SHP77 treated with DMSO at 0.1 percent for 48 hours (cell line): ENCODE measurements at regions not wholly inside any gene's neighbourhood (a gene's known extent, or its start where the extent isn't known, plus 50 kb on each side); places are given as distances from the start of the nearest gene placed in this dataset.

Source experiments
- DNase-seq: peaks from one replicate; lab custom pipeline; 2025; lab: John Stamatoyannopoulos, UW

DNA sequence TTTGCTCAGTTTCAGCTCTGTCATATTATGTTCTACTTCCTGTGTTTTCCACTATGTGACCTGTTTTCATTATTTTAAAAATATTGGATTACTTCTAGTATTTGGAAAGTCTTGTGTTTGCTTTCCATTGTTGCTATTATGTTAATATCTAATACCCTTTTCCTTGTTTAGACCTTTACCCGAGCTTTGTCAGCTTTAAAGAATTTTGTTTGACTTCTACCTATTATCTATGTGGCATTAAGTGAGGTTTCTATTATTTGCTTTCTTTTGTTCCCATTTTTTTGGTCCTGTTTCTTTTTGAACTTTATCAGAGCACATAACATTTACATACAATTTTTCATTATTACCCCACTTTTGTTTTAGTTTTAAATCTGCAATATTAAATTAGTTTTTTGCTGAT lies 202.7 kb downstream of the MANEA start:
- no peak for DNase-seq

DNA sequence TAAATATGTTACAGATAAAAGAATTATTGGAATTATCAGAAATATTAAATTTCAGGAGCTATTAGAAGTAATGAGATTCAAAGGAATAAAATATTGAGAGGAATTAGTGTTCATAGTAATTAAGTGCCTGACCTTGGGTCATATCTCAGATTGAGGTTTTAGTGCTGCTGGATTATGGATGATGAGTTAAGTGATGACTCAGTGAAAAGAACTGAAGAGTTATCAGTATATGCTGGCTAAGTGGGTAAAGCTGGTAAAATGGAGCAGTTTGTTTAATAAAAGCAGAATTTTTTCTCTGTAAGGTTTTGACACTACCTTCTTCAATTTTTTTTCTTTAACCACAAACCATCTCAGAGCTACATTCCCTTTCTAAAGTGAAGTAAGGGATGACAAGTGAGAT lies 206.7 kb downstream of the MANEA start:
- no peak for DNase-seq

DNA sequence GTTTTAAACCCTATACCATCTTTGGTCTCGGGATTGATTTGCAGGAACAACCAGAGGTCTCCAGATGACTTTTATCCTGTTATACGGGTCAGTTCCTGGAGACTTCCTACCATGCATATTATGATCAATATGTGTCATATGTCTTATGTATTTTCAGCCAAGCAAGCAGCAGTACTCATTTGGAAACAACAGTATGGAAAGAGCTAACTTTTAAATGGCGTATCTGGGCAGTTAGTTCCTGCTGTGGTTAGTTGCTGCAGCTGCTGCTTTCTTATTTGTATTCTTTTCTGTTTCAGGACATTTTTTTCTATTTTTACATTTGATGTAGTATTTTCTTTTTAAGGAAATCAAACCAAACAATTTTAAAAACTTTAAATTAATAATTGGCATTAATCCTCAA lies 207.5 kb downstream of the MANEA start:
- DNase-seq: no peak

DNA sequence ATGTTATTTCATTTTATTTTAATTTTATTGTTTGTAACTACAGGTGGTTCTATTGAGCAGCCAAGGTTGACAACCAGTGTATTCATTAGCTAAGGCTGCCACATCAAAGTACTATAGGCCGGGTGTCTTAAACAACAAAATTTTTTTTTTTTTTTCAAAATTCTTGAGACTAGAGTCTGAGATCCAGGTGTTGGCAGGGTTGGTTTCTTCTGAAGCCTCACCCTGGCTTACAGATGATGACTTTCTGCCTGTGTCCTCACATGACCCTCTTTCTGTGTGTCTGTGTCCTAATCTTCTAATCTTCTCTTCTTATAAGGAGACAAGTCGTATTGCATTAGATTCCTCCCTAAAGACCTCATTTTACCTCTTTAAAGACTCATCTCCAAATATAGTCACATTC lies 208.4 kb downstream of the MANEA start:
- no peak for DNase-seq

DNA sequence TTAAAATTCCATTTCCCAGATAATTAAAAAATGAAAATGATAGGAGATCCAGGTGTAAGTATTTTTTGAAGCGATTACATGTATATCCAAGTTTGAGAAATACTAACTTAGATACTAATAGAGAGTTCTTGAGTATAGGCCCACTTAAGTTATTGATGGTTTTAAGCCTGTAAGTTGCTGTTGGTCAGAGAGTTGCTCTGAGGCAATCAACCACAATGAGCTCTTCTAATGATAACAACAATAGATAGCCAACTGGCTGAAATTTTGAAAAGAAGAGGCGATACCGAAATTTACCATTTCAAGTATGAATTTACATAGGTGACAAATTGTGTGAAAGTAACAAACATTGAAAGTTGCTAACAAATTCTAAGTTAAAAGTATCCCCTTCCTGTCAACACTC lies 209.5 kb downstream of the MANEA start:
- DNase-seq: no peak

DNA sequence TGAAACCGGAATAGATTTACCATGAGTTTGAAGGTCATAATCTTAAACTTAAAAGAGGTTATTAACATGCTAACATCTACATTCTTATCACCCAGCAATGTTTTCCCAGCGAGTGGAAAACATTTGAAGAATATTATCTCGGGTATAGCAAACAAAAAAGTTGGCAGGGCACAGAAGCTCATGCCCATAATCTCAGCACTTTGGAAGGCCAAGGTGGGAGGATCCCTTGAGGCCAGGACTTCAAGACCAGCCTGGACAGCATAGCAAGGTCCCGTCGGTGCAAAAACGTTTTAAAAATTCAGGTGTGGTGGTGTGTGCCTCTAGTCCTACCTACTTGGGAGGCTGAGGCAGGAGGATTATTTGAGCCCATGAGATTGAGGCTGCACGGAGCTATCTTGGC lies 213.5 kb downstream of the MANEA start:
- DNase-seq: no peak

DNA sequence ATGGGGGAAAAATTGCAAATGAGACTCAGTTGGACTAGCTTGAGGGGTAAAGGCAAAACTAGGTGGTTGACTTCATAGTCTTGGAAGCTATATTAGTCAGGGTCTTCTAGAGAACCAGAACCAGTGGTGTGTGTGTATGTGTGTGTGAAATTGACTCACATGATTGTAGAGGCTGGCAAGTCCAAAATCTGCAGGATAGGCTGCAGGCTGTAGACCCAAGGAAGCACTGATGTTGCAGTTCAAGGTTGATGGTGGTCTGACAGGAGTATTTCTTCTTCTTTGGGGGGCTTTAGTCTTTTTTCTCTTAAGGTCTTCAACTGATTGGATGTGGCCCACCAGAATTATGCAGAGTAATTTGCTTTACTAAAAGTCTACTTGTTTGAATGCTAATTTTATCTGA lies 217.4 kb downstream of the MANEA start:
- no peak for DNase-seq

DNA sequence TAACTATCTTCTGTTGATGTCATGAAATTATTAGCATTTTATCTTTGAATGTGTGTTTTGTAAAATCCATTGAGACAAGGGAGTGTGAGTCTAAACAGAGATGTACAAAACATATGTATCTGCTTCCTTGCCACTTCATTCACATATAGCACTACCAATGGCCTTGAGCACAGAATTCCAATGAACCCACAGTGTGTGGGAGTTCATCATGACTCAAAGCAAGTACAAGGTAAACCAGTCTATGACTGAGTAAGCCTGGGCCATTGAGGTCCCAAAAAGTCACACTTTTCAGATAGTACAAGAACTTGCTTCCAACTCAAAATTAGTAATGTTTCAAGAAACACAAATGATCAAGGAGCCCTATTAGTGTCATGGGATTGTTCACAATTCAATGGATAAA lies 218.6 kb downstream of the MANEA start:
- DNase-seq: no peak

DNA sequence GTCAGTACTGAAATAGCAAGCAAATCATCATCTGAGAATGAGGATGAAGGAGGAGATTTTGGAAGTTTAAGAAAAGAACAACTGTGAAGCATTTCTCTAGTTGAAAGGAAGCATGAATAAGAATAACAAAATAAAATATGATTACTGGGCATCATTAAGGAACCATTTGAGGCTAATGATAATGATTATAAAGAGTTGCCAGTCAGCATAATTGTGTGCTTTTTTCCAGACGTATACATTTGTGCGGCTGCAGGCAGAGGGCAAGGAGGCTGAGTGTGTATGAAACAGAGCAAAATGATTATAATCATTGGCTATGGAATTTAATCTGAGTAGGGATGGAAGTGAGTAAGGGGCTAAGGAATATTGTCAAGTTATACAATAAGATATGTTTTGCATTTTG lies 218.7 kb upstream of the FUT9 start:
- no peak for DNase-seq

DNA sequence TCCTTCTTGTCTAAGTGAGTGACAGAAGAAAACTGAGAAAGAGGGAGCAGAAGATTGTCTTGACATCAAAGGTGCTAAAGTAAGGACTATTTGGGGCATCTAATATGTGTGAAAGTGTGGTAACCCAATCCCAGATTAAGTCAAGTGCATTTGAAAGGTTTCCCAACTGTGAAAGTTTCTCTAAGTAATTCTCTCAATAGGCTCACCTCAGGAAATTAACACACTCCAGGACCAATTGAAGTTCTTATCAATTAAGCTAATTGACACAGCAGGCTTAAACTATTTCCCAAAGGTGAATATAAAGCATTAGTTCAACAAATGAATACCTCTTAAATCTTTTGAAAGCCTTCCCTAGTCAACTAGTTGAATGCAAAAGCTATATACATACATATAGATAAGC lies 212.8 kb upstream of the FUT9 start:
- no peak for DNase-seq

DNA sequence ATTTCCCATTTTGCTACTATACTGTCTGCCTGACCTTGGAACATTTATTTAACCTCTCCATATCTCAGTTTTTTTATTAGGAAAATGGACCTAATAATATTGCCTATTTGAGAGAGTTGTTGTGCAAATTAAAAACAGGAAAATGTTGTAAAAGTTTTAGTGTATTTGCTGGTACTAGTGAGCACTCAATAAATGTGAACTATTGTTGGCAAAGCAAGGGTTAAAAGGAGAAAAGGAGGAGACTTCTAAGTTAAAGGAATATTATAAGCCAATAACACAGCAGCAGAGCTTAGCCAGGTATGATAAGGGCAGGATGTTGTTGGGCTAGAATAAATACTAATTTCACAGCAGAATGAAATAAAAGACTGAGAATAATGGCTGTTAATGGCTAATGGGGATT lies 211.9 kb upstream of the FUT9 start:
- no peak for DNase-seq

DNA sequence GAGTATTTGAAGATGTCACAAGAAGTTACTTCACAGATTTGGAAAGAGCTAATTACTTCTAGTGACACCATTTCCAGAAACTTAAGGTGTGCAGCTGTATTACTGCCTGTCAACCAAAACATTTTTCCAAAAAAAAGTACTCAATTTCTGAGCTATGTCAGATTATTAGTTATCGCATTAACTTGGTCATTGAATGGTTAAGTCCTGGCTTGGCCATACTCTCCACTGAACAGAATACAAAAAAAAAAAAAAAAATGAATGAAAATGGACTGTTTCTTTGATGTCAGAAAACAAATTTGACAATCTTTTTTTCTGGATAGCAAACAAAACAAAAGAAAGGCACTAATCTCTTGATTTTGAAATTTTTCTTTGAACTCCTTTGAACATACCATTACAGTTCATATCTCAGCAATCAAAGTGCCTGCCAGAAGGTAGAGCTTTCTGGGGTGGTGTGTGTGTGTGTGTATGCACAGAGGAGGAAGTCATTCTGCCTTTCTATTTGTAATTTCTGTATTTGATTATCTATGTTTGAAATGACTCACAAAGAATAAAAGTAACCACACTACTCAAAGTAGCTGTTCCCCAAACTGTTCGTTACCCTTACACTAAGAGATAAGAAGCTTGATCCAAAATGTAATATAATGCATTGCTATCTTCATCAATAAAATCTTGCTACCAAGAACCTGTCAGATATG lies 210.8 kb upstream of the FUT9 start:
- DNase-seq: no peak

DNA sequence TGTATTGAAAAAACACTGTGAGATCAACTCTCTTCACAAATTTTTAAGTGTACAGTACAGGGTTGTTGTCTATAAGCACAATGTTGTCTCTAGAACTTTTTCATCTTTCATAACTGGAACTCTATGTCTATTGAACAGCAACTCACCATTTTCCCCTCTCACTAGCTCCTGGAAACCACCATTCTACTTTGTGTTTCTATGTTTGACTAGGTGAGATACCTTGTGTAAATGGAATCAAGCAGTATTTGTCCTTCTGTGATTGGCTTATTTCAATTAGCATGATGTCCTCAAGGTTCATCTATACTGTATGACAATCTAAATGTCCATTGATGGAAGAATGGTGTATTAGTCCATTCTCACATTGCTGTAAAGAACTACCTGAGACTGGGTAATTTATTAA lies 210.1 kb upstream of the FUT9 start:
- no peak for DNase-seq

DNA sequence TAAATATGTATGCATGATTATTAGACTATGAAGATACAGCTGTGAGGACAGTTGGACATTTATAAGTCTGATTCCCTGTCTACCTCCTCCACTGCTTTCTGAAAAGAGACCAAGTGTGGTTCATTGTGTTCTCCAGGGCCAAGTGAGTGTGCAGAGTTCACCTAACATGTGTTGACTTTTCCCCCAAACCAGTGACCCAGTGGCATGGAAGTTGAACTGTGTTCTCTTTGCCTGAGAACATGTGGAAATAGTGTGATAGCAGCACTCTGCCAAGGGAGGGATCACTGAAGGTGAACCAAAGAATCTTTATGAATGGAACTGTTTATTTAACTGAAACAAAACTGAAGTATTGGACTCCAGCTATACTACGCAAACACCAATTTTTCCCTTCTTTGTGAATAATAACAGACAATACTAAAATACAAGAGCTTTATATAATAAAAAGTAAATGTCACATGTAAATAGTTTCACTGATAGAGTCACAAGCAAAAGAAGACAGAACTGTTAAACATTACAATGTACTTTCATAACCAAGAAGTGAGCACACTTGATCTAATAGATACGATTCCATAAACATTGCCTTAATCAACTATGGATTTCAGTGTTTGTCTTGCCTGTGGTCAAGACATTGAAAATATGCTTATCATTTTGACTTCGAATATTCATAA lies 200.3 kb upstream of the FUT9 start:
- DNase-seq: no peak

DNA sequence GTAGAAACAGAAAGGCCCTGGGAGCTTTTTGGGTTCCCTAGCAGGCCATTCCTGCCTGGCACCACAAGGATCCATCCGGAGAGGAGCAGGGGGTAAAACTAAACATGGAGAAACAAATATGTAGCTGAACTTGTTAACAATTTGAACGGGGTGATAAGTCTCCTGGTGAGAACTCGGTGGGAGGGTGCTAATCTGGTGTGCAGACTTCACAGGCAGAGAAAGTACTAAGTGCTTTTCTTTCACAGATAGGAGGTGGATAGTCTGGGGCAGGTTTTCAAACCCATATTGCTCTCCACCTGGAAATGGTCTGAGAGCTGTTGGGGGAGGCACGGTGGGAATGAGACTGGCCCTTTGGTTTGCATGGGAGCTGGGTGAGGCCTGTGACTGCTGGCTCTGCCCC lies 196.3 kb upstream of the FUT9 start:
- DNase-seq: no peak

DNA sequence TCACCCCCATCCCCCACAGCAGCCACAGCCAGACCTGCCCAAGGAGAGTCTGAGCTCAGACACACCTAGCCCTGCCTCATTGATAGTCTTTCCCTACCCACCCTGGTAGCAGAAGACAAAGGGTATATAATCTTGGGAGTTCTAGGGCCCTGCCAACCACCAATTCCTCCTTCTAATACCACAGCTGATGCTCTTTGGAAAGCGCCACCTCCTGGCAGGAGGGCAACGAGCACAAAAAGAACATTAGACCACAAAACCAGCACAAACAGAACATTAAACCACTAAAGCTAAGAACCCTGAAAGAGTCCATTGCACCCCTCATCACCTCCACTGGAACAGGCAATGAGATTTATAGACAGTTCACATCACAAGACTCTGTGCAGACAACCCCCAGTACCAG lies 195.8 kb upstream of the FUT9 start:
- no peak for DNase-seq

DNA sequence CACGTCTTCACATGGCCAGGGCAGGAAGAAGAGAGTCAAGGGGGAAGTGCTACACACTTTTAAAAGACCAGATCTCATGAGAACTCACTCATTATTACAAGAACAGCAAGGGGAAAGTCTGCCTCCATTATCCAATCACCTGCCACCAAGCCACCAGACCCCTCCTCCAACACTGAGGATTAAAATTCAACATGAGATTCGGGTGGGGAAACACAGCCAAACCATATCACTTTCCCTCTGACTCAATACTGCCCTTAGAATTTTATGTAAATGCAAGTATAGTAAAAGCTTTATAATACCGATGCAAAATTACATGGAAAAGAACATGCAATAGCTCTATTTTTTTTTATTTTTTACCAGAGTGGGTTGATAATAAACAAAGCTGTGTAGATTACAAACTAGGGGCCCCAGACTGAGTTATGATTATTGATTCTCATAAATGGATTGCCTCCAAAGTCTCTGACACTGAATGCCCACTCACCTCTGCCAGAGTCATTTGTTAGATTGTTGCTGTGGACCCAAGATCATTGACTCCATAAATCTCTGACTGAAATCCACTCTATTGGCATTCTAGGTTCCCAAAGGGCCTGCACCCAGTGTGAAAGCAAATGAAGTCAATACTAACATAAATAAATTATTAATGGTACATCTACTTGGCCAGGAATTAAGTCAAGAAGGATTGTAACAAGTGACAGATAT lies 184.8 kb upstream of the FUT9 start:
- no peak for DNase-seq

DNA sequence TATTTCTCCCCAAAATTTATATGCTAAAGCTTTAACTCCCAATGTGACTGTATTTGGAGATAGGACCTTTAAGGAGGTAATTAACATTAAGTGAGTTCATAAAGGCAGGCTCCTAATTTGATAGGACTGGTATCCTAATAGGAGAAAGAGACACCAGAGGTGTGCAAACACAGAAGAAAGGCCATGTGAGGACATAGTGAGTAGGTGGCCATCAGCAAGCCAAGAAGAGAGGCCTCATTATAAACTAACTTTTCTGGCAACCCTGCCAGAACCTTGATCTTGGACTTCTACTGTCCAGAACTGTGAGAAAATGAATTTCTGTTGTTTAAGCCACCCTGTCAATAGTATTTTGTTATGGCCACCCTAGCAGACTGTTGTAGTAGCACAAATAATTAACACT lies 177.9 kb upstream of the FUT9 start:
- DNase-seq: no peak

DNA sequence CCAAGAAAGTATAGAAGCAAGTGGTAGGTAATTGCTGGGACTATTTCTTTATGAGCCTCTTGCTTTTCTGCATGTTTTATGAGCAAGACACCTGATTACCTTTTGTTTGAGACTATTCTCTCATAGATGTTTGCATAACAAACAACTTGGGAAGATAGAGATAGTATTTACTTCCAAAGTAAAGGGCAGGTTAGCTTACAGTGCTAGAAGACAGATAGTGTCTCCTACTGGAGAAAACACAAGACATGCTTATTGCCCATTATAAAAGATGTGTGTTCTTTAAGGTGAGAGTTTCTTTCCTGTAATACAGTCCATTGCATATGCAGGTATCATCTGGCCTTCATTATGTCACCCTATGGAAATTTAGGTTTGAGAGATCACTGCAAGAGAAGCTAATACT lies 174.2 kb upstream of the FUT9 start:
- no peak for DNase-seq

DNA sequence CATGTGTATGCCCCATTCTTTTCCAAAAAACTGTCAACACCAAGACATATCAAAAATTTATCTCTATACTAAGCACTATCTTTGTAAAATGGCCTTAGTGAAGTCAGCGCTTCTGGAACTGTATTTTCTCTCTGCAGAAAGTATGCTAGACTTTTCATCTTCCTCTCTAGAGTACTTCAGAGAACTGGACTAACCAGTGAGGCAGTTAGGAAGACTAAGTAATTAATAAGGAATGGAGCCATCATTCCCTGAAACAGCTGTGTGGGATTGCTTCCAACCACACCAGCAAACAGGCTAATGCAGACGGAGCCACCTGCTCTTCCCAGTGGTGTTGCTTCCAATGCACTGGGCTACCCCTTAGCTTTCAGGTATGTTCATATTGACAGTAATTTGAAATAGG lies 169.1 kb upstream of the FUT9 start:
- DNase-seq: no peak

DNA sequence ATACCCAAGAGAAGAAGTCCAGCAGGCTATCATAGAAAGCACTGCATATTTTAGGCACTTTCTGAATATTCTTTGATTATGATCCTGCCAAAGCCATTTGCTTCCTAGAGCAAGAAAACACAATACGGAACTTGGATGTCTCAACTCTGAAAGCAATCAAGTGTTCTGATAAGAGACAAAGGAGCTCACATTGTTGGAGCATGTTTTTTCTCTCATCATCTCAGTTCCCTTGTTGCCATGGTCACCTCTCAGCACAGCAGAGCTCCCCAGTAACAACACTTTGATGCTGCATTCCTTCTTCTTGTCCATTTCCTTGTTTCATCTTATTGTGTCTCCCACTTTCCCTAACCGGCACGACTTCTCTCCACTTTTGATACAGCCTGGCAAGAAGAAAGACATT lies 168.7 kb upstream of the FUT9 start:
- DNase-seq: no peak

DNA sequence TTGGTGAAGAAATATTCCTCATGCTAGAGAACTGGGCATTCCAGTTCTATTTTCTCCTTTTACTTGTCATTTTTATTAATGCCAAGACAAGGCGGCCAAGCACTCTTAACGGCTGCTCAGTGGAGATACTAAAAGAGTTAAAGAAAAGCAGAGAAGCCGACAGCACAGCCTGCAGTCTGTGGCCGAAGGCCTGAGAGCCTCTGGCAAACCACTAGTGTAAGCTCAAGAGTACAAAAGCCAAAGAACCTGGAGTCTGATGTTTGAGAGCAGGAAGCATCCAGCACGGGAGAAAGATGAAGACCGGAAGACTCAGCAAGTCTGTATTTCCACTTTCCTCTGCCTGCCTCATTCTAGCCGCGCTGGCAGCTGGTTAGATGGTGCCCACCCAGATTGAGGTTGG lies 167.1 kb upstream of the FUT9 start:
- DNase-seq: no peak

DNA sequence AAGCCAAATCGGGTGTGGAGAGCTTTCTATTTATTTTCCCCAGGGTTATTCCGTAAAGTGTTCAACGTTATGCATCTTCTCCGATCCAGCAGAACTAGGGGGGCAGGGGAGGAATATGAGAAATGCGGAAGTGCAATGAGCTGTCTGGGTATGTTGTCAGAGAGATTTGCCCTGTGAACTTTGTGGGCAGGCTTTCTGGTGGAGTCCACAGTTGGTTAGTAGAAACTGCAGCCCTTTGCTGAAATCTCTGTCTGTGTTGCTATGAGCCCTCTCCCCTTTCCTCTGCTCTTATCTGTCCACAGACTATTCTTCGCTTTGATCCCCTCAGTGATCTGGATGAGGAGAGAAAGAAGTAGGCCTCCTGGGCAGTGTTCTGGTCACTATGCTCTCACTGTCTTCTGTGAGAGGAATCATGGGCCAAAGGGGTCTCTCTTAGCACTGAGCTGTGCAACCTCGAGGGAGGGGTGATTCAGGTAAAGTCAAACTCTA lies 158.9 kb upstream of the FUT9 start:
- no peak for DNase-seq

DNA sequence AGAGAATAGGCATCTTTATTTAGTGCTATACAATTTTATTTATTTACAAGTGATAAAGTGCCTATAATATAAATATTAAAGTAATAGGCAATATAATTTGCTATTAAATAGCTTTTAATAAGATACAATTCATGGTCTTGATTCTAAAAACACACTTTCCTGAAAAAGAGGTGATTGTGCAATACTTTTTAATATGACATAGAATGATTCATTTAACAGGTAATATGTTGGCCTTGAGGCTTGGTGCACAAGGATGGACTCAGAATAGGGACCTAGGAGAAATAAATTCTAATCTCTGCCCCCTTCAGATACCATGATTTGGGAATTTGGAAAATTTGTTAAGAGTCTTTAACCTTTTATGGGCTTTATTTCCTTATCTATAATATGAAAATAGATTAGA lies 149.9 kb upstream of the FUT9 start:
- no peak for DNase-seq
